Activated CD4-positive, alpha-beta T cell treated with anti-CD3 and anti-CD28 coated beads for 36 hours (primary cell): ENCODE measurements at regions not wholly inside any gene's neighbourhood (a gene's known extent, or its start where the extent isn't known, plus 50 kb on each side); places are given as distances from the start of the nearest gene placed in this dataset.

ENCODE experiments used
- ATAC-seq: fragments of 200-7000 bp; cut with Tn5 transposase; one replicate; pipeline ENCODE4 v1.10.0; 2021; ENCODE audit warnings: mild to moderate bottlenecking, moderate library complexity
- CTCF ChIA-PET: fragments of 350-600 bp; sonication (Branson Sonifier 250); formaldehyde crosslinking; loops from one replicate; lab custom pipeline; 2021; ENCODE audit warnings: antibody characterized with exemption; lab: Charles Lee
- POLR2A ChIA-PET: fragments of 350-600 bp; sonication (Branson Sonifier 250); formaldehyde crosslinking; loops from one replicate; lab custom pipeline; 2021; ENCODE audit warnings: antibody characterized with exemption, inconsistent platforms; lab: Charles Lee
- DNase-seq: peaks from one replicate; pipeline ENCODE4 v3.0.0-alpha.2; 2020
- H3K27ac Mint-ChIP-seq: one replicate; pipeline ENCODE4 v1.8.0; 2021; ENCODE audit warnings: mixed read lengths
- H3K27me3 Mint-ChIP-seq: one replicate; pipeline ENCODE4 v1.8.0; 2021; ENCODE audit warnings: mixed read lengths
- H3K36me3 Mint-ChIP-seq: one replicate; pipeline ENCODE4 v1.8.0; 2021; ENCODE audit warnings: low read depth, mixed read lengths
- H3K4me1 Mint-ChIP-seq: one replicate; pipeline ENCODE4 v1.8.0; 2021; ENCODE audit warnings: mixed read lengths
- H3K4me3 Mint-ChIP-seq: one replicate; pipeline ENCODE4 v1.8.0; 2021; ENCODE audit warnings: mild to moderate bottlenecking, moderate library complexity, mixed read lengths
- H3K9me3 Mint-ChIP-seq: one replicate; pipeline ENCODE4 v1.8.0; 2021; ENCODE audit warnings: low read depth, mixed read lengths
- intact Hi-C, 2 experiments: fragments of 100-400 bp; cut with DNase I in 1 of 2; cut with micrococcal nuclease in 1 of 2; formaldehyde crosslinking; loops; one replicate each; pipeline versions ENCODE4 v1.14.2 to v1.15.1; 2022 to 2024; cut with DNase I, micrococcal nuclease

DNA sequence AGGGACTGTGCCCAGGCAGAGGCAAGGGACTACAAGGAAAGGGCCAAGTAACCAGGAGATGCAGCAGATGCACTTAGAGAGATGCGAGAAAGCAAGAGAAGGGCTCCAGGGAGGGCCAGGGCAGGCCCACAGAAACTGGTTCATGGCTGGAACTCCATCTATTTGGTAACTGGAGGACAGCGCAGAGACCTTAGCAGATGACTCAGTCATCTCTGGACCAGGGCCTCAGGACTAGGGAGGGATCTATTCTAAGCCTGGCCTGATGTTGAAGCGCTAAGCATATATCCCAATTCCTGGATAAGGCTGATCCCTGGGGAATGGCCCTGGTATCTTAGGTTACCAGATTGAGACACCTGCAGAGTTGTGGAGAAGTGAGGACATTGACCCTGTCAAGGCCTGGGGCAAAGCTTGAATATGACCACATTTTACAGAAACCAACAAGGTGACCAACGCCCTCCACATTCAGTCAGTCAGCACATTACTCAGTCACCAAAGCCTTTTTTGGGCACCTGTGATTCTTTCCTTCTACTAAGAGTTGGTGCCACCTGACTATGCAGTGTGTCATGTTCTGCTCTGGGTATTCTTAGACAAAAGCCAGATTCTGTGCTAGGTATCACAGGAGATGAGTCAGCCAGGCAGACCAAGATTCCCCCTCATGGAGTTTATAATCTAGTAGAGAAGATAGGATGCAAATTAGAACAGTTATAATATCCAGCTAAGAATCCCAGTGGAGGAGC, 68.4 kb upstream of the SLCO3A1 start:
- POLR2A ChIA-PET, result no interaction called here
- Mint-ChIP-seq H3K9me3 (no peaks in the 10 kb centered on the region), H3K4me3 (no peak overlapping the region), H3K4me1 (no peaks in the 10 kb centered on the region), H3K27me3 (no peaks in the 10 kb centered on the region), H3K36me3 (no peaks in the 10 kb centered on the region), H3K27ac (no peak overlapping the region)
- DNase-seq (no peak), ATAC-seq (no peak)
- CTCF ChIA-PET, result no interaction called here
- intact Hi-C loops, result no loop called here

GRCh38 chr15:91787198-91787597, 66.3 kb upstream of the SLCO3A1 start:
- H3K4me1 Mint-ChIP-seq, result no peaks in the 10 kb centered on the region
- H3K36me3 Mint-ChIP-seq, result no peaks in the 10 kb centered on the region
- DNase-seq (no peak), ATAC-seq (no peak)
- H3K27me3 Mint-ChIP-seq, result peaks cover 8% of the 10 kb centered on the region
- no peak overlapping the region for H3K4me3 Mint-ChIP-seq
- H3K27ac Mint-ChIP-seq, result no peak overlapping the region
- ChIA-PET CTCF (no interaction called here), POLR2A (interaction anchor here (0.6 kb wide), 1 partner anchor 126 kb away, joined by 3 read pairs; no protein-coding TSS in a partner anchor)
- intact Hi-C loops, result no loop called here
- H3K9me3 Mint-ChIP-seq, result no peaks in the 10 kb centered on the region

DNA sequence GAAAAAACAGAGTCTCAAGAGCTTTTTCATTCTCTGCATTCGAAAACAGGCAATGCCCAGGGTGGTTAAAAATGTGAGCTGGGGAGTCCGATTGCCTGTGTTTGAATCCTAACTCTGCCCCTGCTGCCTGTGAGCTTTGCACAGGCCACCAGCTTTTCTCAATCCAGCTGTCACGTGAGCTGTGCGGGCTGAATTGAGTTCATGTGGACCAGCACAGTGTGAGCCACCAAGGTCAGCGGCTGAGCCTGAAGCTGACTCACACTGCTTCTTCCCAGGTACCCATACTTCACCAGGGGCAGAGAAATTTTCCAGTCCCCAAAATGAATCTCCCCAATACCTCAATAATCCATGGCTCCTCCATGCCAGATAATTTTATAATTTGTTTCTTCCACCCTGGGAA, 64.4 kb upstream of the SLCO3A1 start:
- H3K27ac Mint-ChIP-seq, result no peak overlapping the region
- H3K4me3 Mint-ChIP-seq, result no peak overlapping the region
- no peak for ATAC-seq
- no peaks in the 10 kb centered on the region for H3K36me3 Mint-ChIP-seq
- H3K9me3 Mint-ChIP-seq, result no peaks in the 10 kb centered on the region
- POLR2A ChIA-PET, result no interaction called here
- CTCF ChIA-PET, result no interaction called here
- peaks cover 14% of the 10 kb centered on the region for H3K27me3 Mint-ChIP-seq
- no peaks in the 10 kb centered on the region for H3K4me1 Mint-ChIP-seq
- intact Hi-C loops, result no loop called here
- DNase-seq, result no peak

GRCh38 chr15:91790836-91791235, 62.7 kb upstream of the SLCO3A1 start:
- CTCF ChIA-PET, result no interaction called here
- no peak overlapping the region for H3K4me3 Mint-ChIP-seq
- POLR2A ChIA-PET, result no interaction called here
- no peak overlapping the region for H3K27ac Mint-ChIP-seq
- H3K27me3 Mint-ChIP-seq, result peaks cover 14% of the 10 kb centered on the region
- ATAC-seq (no peak), DNase-seq (no peak)
- no peaks in the 10 kb centered on the region for H3K9me3 Mint-ChIP-seq
- intact Hi-C loops, result no loop called here
- no peaks in the 10 kb centered on the region for H3K4me1 Mint-ChIP-seq
- no peaks in the 10 kb centered on the region for H3K36me3 Mint-ChIP-seq

DNA sequence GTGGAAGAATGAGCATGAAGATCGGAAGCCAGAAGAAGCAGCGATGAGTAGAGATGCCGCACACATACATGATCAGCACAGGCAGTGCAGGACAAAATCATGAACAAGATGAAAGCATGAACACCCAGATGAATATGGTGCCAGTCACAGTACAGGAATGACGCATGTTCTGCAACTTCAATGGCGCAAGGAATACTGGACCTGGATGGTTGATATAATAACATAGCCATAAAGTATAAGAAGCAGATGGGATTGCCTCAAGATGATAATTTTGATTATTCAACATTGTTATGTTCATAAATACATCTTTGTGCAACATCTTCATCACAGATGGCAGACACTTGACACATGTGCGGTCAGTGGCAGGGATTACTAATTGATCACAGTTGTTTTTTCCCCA, 59.7 kb upstream of the SLCO3A1 start:
- Mint-ChIP-seq H3K27ac (no peak overlapping the region), H3K27me3 (peaks cover 14% of the 10 kb centered on the region), H3K9me3 (no peaks in the 10 kb centered on the region), H3K4me1 (no peaks in the 10 kb centered on the region), H3K4me3 (no peak overlapping the region), H3K36me3 (no peaks in the 10 kb centered on the region)
- no peak for DNase-seq
- ChIA-PET CTCF (interaction anchor here (1.6 kb wide), 1 partner anchor 87 kb away, joined by 5 read pairs; no protein-coding TSS in a partner anchor), POLR2A (no interaction called here)
- intact Hi-C loops, result no loop called here
- no peak for ATAC-seq

DNA sequence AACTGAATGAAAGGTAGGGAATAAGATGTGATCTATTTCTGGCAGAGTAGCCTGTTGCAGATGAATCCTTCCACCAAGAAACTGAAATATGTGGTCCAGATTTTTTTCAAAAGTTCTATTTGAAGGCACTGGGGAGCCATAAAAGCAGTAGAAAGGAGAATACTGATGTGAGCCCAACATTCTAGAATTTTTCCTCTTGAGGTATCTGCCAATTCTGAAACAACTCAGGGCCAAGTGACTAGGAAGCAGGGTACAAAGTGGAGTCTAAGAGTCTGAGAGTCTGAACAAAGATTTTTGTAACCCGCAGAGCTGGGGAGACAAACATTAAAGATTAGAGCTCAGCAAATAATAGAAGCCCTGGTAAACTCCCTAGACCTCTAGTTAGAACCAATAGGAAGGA, 58.3 kb upstream of the SLCO3A1 start:
- ChIA-PET POLR2A (no interaction called here), CTCF (no interaction called here)
- H3K9me3 Mint-ChIP-seq, result no peaks in the 10 kb centered on the region
- DNase-seq (no peak), ATAC-seq (no peak)
- no peak overlapping the region for H3K27ac Mint-ChIP-seq
- peaks cover 14% of the 10 kb centered on the region for H3K27me3 Mint-ChIP-seq
- H3K4me3 Mint-ChIP-seq, result no peak overlapping the region
- H3K4me1 Mint-ChIP-seq, result no peaks in the 10 kb centered on the region
- intact Hi-C loops, result no loop called here
- no peaks in the 10 kb centered on the region for H3K36me3 Mint-ChIP-seq

DNA sequence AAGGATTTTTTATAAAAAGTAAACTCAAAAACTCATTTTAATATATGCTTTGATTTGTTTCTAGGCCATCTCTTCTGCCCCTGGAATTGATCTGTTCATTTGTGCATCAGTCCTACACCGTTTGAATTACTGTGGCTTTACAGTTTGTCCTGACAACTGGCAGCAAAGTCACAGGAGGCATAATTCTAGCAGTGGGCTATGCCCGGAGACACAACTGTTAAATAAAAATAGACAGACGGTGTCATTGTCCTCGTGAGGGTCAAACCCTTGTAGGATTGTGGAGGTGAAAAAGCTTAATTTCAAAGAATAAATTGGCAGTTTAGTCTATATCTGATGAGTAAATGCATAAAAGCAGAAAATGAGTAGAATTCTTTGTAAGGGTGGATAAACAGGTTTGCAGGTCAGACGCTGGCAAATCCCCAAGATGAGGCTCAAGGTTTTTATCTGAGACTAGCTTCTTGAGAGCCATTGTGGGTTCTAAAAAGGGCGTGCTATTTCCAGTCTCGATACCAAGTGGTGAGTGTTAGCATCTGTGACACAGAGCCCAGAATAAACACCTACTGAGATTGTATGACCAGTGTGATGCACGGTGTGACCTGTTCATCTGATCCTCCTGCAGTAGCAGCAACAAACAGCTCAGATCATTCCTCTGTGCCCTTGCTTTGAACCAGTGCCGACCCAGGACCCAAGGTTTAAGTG, 51.5 kb upstream of the SLCO3A1 start:
- intact Hi-C loops, result no loop called here
- no peak overlapping the region for H3K27ac Mint-ChIP-seq
- POLR2A ChIA-PET, result no interaction called here
- H3K27me3 Mint-ChIP-seq, result peaks cover 14% of the 10 kb centered on the region
- no peak for ATAC-seq
- no peaks in the 10 kb centered on the region for H3K9me3 Mint-ChIP-seq
- DNase-seq, result no peak
- no peaks in the 10 kb centered on the region for H3K4me1 Mint-ChIP-seq
- no peak overlapping the region for H3K4me3 Mint-ChIP-seq
- no peaks in the 10 kb centered on the region for H3K36me3 Mint-ChIP-seq
- CTCF ChIA-PET, result interaction anchor here (1.1 kb wide), 1 partner anchor 47 kb away, joined by 3 read pairs; no protein-coding TSS in a partner anchor

- H3K9me3 Mint-ChIP-seq, result no peaks in the 10 kb centered on the region
- no peaks in the 10 kb centered on the region for H3K4me1 Mint-ChIP-seq
- H3K36me3 Mint-ChIP-seq, result no peaks in the 10 kb centered on the region
- H3K27ac Mint-ChIP-seq, result no peak overlapping the region
- peaks cover 17% of the 10 kb centered on the region for H3K27me3 Mint-ChIP-seq
- ATAC-seq (no peak), DNase-seq (peak; percentile 4)
- intact Hi-C loops, result no loop called here
- ChIA-PET POLR2A (no interaction called here), CTCF (interaction anchor here (0.6 to 1.1 kb wide), 2 partner anchors 11 to 46 kb away, joined by 3 read pairs; no protein-coding TSS in a partner anchor)
- H3K4me3 Mint-ChIP-seq, result no peak overlapping the region
Observed at GRCh38 chr15:91803260-91803659, 50.2 kb upstream of the SLCO3A1 start.
